PC-9 (cell line): ENCODE measurements at regions not wholly inside any gene's neighbourhood (a gene's known extent, or its start where the extent isn't known, plus 50 kb on each side); places are given as distances from the start of the nearest gene placed in this dataset.

ENCODE experiments used
- CTCF ChIP-seq: fragments of 200-600 bp; sonication (generic); conservative IDR thresholded peaks from 2 replicates; pipeline ENCODE4 v1.6.1; 2017; ENCODE audit warnings: mixed run types, antibody characterized with exemption, mild to moderate bottlenecking, moderate library complexity
- EZH2 ChIP-seq: fragments of 200-600 bp; sonication (generic); IDR thresholded peaks from 2 replicates; pipeline ENCODE4 v1.8.0; 2017; ENCODE audit warnings: antibody characterized with exemption, low read depth

GRCh38 chr4:188903986-188904385 is 764.7 kb downstream of the TRIML1 start:
- TF ChIP-seq CTCF (no peak), EZH2 (no peak)
